GM18520 (cell line): ENCODE measurements at regions not wholly inside any gene's neighbourhood (a gene's known extent, or its start where the extent isn't known, plus 50 kb on each side); places are given as distances from the start of the nearest gene placed in this dataset.
"Not testable (repeated sequence)": the region's sequence is repeated elsewhere in the genome, so short reads cannot be mapped to it uniquely, and the experiment has no call there.

Experiments used
- ATAC-seq: cut with Tn5 transposase; IDR thresholded peaks from one replicate; pipeline ENCODE4 v1.9.1; 2021; ENCODE audit not compliant: unreplicated experiment

DNA sequence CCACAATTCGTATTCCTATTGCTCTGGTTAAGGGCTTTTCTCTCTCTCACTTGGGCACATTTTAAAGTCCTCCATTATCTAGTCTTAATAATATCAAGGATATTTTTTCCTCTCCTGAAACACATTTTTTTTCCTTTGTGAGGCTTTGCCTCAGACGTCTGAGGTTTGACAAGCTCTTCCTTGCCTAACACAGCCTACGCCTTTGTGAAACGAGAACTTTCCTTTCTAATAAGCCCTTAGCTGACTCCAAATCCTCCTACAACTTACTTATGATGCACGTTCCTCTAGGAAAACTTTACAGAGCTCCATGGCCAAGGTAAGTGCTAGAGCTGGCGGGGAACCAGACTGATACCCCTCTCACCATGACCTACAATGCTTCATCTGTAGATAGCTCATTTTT lies 841.5 kb downstream of the SOCS6 start:
- no peak for ATAC-seq

DNA sequence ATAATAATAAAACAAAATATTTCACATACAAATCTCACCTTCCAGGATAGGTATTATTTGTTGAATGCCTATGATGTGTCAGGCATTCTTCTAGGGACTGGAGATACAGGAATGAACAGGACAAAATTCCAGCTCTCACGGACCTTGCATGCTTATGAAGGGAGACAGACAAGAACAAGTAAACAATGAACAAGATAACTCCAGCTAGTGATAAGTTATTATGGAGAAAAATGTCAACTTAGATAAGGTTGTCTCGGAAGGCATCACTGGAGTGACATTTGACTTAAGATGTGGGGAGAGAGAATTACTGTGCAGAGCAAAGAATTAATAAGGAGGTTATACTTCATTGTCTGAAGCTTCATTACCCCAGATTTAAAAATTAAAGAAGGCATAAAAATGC lies 836.7 kb downstream of the SOCS6 start:
- no peak for ATAC-seq

DNA sequence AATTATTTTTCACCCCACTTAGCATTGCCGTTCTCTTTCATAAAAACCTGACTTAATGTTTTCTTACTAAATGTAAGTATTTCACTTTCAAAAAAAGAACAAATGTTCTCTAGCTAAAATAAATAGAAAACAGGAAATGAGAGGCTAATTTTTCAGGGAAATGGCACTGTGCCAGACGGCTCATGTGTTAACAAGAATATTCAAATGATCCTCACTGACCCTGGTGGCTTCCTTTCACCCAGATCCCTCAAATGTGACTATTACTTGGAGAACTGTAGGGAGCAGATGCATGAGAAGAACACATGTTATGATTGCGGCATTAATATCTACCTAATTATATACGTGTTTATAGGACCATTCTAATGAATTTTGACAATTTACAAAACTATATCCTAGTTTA lies 827.7 kb downstream of the SOCS6 start:
- ATAC-seq, result no peak

DNA sequence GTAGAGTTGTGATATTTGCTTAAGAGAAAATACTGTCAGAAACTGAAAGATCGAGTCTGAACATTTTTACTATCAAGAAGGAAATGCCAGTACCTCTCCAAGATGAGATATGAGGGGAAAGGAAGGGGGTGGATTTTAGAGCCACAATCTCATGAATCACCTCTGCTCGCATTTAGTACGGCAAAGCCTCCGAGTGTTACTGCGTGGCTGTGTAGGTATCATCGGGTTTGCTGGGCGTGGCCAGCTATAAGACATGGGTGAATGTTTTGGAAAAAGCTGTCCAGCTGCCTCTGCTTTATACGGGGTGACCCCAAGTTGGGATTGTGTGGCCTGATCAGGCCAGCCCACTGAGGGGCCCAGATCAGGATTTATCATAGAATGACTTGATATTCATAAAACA lies 826.4 kb downstream of the SOCS6 start:
- ATAC-seq, result no peak

DNA sequence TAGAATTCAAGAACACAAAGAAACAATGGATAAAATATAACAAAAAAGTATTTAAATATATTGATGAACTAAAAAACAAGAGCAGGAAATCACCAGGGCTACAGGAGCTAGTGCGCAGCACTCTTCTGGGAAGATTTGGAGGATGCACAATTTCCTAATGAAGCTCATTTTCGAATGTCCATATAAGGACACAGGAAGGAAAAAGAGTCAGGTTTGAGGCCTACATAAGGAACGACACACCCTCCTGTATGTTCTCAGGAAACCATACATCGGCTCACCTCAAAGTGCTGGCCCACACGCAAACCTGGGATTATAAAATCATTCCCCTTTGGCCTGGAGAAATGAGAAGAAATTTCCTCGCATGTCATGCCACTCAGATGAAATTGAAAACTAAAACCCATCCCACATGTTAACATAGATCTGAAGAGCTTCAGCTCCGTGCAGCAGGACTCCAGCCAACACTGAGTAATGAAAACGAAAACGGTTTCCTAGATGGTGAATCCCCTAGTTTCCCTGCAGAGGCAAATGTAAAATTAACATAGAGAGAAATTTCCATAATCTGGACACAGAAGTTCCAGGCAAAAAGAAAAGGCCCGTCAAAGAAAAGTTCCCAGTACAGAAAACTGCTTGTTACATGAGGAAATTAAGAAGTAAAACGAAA lies 825.8 kb downstream of the SOCS6 start:
- ATAC-seq, result no peak

DNA sequence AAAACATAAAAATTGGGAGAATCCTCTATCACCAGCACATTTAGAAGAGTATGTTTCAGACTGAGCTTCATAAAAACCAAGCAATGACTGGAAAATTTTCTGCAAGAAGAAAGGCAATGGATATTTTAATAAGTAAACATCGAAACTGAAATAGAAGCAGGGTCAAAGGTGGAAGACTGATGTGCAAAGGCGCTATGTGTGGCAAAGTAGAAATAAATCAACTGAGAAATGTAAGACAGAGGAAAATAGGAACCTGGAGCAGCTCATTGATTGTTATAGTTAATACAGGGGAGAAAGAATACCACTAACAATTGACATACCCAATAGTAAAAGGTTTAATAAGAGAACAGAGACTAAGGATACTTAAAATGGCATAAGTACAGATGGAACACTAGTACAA lies 818.4 kb downstream of the SOCS6 start:
- ATAC-seq, result no peak

DNA sequence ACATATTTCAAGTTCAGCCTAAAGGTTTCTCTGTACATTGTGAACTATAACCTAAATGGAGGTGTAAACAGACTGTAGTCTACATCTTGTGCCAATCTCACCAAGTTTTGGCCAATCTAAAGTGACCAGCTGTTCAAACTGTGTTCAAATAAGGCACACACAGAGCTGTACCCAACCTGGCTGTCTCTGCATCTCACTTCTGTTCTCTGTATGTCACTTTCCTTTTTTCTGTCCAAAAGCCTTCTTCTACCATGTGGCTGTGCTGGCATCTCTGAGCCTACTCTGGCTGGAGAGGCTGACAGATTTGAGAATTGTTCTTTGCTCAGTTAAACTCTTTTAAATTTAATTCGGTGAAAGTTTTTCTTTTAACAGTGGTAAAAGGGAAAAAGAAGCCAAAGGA lies 817.9 kb downstream of the SOCS6 start:
- ATAC-seq, result no peak

DNA sequence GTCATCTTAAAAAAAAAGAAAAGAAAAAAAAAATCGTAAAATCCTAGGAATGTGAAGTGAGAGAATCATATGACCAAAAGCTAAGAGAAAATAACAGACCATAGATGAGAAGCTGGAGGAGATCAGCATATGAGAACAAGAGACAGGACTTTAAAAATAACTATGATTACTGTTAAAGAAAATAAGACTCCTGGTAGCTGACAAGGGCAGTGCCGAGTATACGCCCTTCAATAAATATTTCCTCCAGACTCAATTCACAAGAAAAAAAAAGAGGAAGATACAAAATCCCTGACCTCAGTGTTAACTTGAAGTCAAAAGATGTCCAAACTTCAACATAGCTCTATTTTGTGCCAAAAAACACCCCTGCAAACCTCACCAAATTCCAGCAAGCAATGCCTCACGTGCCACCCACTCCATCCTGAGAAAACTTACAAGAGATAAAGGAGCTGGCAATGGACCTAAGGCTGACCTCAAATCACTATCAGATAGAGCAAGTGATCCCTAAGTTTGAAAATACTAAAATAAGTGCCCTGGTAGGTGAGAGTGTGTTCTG lies 817.2 kb downstream of the SOCS6 start:
- no peak for ATAC-seq

DNA sequence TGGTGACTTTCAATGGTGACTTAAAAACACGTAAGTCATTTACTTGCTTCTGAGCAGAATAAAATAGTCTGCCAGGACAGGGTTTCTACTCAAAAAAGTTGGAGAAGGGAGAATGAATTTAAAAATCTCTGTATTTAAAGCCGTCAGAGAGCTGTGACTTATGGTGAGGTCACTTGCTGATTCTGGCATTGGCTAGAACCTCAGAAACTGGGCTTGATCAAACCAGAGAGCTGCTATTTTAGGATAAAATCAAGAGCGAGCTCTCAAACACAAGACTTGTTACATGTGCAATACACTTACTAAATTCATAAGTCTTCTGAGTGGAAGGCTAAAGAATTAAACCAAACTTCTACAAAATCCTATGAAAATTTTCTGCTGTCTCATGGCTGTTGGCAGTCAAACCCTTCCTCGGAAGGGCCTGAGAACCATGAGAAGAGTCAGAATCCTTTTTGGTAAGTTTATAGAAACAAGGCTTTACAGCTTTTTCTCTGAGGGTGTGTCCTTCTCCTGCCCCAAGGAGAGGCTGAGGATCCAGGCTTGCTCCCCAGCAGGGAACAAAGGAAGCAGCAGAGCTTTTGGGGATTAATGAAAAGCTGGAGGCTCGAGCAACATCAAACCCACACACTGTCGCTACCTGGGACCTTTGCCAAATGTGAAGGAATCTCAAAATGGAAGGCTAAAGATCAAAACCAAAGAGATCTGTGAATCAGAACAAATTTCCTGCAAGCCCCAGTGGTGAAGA lies 816.4 kb downstream of the SOCS6 start:
- ATAC-seq, result no peak

DNA sequence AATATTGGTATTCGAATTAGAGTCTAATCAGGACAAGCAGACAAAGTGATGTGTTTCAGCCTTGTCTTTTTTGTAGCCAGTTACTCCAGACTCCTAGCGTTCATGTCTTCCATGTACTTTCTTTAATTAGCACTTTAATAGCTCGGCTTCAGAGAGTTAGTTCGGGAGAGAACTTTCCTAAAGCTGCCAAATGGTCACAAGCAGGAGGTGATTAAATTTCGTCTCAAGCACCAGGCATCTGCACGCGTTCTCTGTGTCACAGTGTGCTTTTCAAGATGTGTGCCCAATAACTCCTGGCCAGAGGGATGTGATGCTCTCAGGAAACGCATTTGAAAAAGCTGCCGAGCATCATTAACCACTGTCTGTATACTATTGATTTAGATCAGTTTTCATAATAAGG lies 790.8 kb downstream of the SOCS6 start:
- ATAC-seq, result no peak

DNA sequence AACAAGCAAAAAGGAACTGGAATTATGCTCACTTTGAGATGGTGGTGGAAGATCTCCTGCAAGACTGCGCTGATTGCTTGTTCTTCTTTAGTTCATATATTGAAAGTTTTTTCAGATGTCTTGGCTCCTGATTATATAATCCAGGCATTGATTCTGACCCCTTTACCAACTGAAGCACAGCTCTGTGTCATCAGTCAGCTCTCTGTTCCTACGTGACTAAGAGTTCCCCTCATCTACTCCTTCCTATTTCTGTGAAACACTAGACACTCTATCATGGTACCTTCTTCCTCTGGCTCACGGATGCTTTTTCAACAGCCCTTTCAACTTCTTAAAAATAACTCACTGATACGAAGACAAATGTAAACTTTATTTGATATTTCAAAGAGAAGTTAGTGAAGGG lies 788.6 kb downstream of the SOCS6 start:
- no peak for ATAC-seq

DNA sequence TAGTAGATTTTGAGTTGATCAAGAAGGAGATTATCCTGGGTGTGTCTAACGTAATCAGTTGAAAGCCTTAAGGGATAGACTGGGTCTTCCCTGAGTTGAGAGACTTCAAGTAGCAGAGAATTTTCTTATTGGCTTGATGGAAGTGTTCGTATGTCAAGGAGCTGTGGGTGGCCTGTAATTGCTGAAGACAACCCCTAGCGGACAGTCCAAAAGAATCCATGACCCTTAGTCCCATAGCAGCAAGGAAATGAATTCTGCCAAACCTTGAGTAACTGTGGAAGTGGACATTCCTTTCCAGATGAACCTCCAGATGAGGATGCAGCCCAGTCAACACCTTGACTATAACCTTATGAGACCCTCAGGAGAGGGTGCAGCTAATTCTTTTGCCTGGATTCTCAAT lies 786.3 kb downstream of the SOCS6 start:
- ATAC-seq, result no peak

DNA sequence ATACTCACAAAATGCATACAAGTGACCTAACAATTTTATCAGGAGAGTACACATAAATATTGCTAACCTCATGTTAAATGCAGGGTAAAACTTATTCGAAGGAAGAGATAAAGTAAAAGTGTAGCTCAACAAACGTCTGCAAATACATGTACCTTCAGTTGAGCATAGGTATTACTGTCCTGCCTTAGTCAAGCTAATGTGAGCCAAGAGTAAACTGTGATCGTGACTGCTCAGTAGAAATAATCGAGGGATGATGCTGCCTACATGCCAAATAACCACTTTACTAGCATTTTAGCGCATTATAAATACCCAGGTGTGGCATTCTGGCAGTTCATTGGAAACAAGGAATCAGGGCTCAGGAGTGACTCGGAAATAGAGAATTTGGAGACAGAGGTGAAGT lies 779.5 kb downstream of the SOCS6 start:
- no peak for ATAC-seq

DNA sequence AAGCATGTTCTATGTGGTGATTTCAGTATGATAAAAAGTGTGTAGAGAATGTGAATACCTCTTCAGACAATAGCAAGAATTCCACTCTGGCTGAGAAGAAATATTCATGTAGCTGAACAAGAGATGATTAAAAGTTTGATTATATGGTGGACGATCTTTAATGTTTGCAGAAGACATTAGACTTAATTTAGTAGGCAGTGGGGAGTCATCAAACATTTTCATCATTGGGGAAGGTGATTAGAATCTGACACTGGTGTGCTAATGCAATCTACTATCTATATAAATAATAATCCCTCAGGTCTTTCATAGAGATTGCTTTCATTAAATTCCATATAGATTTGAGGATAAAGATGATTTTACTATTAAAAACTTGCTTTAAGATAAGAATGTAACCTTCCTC lies 761.0 kb downstream of the SOCS6 start:
- no peak for ATAC-seq

DNA sequence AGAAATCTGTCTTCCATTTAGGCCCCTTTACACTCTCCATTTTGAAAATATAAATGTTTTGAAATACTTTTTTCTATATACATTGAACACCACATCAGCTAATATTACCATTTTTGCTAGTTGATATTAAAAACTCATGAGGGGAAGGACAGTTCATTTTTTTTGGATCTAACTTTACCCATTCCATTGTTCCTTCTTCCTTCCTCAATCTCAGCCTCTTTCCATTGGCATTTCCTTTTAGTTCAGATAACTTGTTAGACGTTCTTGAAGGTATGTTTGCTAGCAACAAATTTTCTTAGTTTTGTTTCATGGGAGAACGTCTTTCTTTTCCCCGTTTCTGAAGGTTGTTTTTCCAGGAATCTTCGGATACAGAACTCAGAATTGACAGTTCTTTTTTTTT lies 759.0 kb downstream of the SOCS6 start:
- no peak for ATAC-seq

DNA sequence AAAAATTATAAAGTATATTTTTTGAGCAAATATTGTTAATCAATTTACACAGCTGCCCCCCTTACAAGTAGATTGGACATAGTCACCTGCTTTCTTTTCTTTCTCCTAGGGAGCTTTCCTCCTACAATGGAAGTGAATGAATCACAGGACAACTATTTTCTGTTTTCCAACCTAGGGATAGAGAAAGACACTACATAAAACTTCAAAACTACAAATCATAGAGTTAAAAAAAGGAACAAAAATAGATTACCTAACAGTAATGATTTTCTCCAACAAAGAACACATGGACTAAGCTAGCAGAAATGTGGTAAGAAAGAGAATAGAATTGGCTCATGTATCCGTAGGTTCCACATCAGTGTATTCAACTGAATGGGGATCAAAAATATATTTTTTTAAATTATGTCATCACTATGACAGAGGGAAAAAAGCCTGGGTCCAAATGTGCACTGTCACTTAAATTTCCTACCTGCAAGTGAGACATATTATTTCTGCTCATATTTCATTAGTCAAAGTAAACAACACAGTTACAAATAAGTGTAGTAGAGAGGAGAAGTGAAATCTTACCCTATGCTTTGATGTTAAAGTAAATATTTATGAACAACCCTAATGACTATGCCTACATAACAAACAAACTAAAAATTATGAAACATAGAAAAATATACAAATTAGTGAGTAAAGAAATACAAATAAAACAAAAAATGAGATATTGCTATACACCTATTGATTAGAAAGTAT lies 756.7 kb downstream of the SOCS6 start:
- no peak for ATAC-seq

DNA sequence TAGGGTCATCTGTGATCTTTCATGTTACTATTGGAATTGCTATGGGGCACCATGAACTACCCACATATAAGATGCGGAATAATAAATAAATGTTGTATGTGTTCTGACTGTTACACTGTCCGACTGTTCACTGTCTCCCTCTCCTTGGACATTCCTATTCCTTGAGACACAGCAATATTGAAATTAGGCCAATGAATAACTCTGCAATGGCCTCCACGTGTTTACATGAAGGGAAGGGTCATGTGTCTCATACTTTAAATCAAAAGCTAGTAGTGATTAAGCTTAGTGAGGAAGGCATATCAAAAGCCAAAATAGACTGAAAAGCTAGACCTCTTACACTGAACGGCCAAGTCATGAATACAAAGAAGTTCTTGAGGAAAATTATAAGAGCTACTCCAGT lies 751.3 kb downstream of the SOCS6 start:
- no peak for ATAC-seq

DNA sequence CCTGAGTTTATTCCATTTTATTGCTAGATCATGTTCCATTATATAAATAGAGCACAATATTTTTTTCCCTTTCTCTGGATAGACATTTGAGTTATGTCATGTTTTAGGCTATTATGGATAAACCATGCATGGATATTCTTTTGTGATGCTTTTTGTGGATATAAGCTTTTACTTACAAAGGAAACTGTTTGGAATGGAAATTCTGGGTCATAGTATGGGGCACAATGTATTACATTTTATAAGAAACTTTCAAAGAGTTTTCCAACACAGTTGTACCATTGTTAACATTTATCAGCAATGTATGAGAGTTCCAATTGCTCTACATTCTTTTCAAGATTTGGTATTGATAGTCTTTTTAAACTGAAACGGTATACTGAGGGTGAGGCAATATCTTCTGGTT lies 749.4 kb downstream of the SOCS6 start:
- no peak for ATAC-seq

DNA sequence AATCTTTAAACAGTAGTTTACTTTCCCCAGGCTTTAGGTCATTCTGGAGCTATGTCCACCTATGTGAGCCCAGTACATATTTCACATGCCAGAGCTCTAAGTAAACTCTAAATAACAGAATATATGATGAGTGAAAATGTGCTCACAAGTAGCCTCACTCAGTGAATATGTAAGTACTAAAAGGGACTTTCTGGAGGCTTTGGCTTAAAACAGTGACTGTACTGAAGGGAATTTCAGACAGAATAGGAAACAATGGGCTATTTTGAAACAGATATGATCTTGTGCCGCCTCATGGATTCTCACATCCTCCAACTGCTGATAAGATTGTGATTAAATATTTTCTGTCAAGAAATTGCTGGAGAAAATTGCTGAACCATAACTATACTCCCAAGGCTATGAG lies 747.9 kb downstream of the SOCS6 start:
- peak; percentile 65 for ATAC-seq

DNA sequence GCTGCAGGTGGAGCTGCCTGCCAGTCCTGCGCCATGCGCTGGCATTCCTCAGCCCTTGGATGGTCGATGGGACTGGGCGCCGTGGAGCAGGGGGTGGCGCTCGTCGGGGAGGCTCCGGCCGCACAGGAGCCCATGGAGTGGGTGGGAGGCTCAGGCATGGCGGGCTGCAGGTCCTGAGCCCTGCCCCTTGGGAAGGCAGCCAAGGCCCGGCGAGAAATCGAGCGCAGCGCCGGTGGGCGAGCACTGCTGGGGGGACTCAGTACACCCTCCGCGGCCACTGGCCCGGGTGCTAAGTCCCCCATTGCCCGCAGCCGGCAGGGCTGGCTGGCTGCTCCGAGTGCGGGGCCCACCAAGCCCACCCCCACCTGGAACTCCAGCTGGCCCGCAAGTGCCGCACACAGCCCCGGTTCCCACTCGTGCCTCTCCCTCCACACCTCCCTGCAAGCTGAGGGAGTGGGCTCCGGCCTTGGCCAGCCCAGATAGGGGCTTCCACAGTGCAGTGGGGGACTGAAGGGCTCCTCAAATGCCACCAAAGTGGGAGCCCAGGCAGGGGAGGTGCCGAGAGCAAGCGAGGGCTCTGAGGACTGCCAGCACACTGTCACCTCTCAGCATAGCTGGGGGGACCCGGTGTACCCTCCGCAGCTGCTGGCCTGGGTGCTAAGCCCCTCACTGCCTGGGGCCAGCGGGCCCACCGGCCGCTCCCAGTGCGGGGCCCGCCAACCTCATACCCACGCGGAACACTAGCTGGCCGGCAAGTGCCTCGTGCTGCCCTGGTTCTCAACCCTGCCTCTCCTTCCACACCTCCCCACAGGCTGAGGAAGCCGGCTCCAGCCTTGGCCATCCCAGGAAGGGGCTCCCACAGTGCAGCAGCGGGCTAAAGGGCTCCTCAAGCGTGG lies 742.7 kb downstream of the SOCS6 start:
- not testable (repeated sequence) for ATAC-seq

DNA sequence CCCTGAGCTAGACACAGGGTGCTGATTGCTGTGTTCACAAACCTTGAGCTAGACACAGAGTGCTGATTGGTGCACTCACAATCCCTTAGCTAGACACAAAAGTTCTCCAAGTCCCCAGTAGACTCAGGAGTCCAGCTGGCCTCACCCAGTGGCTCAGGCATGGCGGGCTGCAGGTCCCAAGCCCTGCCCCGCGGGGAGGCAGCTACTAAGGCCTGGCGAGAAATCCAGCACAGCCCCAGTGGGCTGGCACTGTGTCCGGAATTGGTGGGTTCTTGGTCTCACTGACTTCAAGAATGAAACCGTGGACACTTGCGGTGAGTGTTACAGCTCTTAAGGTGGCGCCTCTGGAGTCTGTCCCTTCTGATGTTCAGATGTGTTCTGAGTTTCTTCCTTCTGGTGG lies 741.2 kb downstream of the SOCS6 start:
- not testable (repeated sequence) for ATAC-seq
